SK-N-SH (cell line): ENCODE measurements at regions not wholly inside any gene's neighbourhood (a gene's known extent, or its start where the extent isn't known, plus 50 kb on each side); places are given as distances from the start of the nearest gene placed in this dataset.

Experiments
- CTCF ChIA-PET: fragments of 300-600, 350-600 bp; formaldehyde crosslinking; extraction: SDS; loops from one replicate; lab custom pipeline; 2021; lab: Yijun Ruan, JAX
- POLR2A ChIA-PET: fragments of 350-600 bp; sonication (Branson Sonifier 250); formaldehyde crosslinking; extraction: SDS; loops from one replicate; lab custom pipeline; 2020; ENCODE audit warnings: antibody characterized with exemption, inconsistent platforms; lab: Yijun Ruan, JAX
- DNase-seq: peaks from one replicate; pipeline ENCODE4 v3.0.0; 2012
- H2AFZ ChIP-seq: fragments of 200-600 bp; sonication (generic); 2 replicates; pipeline ENCODE4 v1.8.1; 2016; ENCODE audit warnings: antibody characterized with exemption, mild to moderate bottlenecking, low read depth
- H3F3A ChIP-seq: fragments of 200-600 bp; sonication (generic); replicated peaks from 2 replicates; pipeline ENCODE3; 2016; ENCODE audit warnings: antibody characterized with exemption, mild to moderate bottlenecking; ENCODE audit not compliant: insufficient read depth
- H3K27ac ChIP-seq, 2 experiments: fragments of 200-500 bp in 1 of 2; fragments of 200-600 bp in 1 of 2; sonication (Bioruptor generic) in 1 of 2; sonication (generic), shearing (Covaris generic) in 1 of 2; 2 replicates each; pipeline versions ENCODE4 v1.5.1 to v1.6.1; 2014 to 2016; ENCODE audit warnings: low read depth in 2 of 2, inconsistent platforms in 1 of 2, low read length in 1 of 2, mild to moderate bottlenecking in 1 of 2, mixed read lengths in 1 of 2
- H3K27me3 ChIP-seq: fragments of 200-600 bp; sonication (generic), shearing (Covaris generic); 2 replicates; pipeline ENCODE4 v1.6.1; 2016; ENCODE audit warnings: mixed run types; ENCODE audit not compliant: insufficient read depth
- H3K36me3 ChIP-seq, 2 experiments: fragments of 200-500 bp in 1 of 2; fragments of 200-600 bp in 1 of 2; sonication (Bioruptor generic) in 1 of 2; sonication (generic) in 1 of 2; replicated peaks in 1 of 2; 2 replicates each; pipeline versions ENCODE3 to v1.5.1; 2014 to 2016; ENCODE audit warnings: low read length in 1 of 2, mild to moderate bottlenecking in 1 of 2; ENCODE audit not compliant: insufficient read depth in 2 of 2, control insufficient read depth in 1 of 2
- H3K4me1 ChIP-seq, 2 experiments: fragments of 200-500 bp in 1 of 2; fragments of 200-600 bp in 1 of 2; sonication (Bioruptor generic) in 1 of 2; sonication (generic), shearing (Covaris generic) in 1 of 2; 2 replicates each; pipeline versions ENCODE4 v1.5.1 to v1.6.1; 2014 to 2016; ENCODE audit warnings: low read depth in 1 of 2, low read length in 1 of 2, mixed run types in 1 of 2; ENCODE audit not compliant: insufficient read depth in 2 of 2, control insufficient read depth in 1 of 2
- H3K4me2 ChIP-seq: fragments of 200-600 bp; sonication (generic), shearing (Covaris generic); 2 replicates; pipeline ENCODE4 v1.6.1; 2017; ENCODE audit warnings: mixed run types
- H3K4me3 ChIP-seq, 2 experiments: fragments of 200-500 bp in 1 of 2; fragments of 200-600 bp in 1 of 2; sonication (Bioruptor generic) in 1 of 2; sonication (generic), shearing (Covaris generic) in 1 of 2; 2 replicates each; pipeline versions ENCODE4 v1.5.1 to v1.8.1; 2014 to 2016; ENCODE audit warnings: low read depth in 2 of 2, inconsistent platforms in 1 of 2, low read length in 1 of 2, mild to moderate bottlenecking in 1 of 2, mixed read lengths in 1 of 2, moderate library complexity in 1 of 2
- H3K79me2 ChIP-seq: fragments of 200-600 bp; sonication (generic); 2 replicates; pipeline ENCODE4 v1.8.1; 2017; ENCODE audit warnings: mild to moderate bottlenecking; ENCODE audit not compliant: insufficient read depth
- H3K9ac ChIP-seq: fragments of 200-600 bp; sonication (generic); 2 replicates; pipeline ENCODE4 v1.6.1; 2017; ENCODE audit warnings: mixed run types
- H3K9me2 ChIP-seq: fragments of 200-600 bp; sonication (generic); 2 replicates; pipeline ENCODE4 v1.6.1; 2017; ENCODE audit warnings: mixed run types
- H3K9me3 ChIP-seq: fragments of 200-600 bp; sonication (generic); 2 replicates; pipeline ENCODE4 v1.6.1; 2017; ENCODE audit warnings: mixed run types, mild to moderate bottlenecking, moderate library complexity
- H4K20me1 ChIP-seq: fragments of 200-600 bp; sonication (generic); 2 replicates; pipeline ENCODE4 v1.6.1; 2017; ENCODE audit warnings: mild to moderate bottlenecking, mixed run types; ENCODE audit not compliant: insufficient read depth
- ELF1 ChIP-seq: IDR thresholded peaks from 2 replicates; pipeline ENCODE4 v1.4.0; 2012
- EP300 ChIP-seq, 2 experiments: IDR thresholded peaks; 2 replicates each; pipeline versions ENCODE4 v1.4.0 to v1.6.1; 2012; ENCODE audit warnings: borderline replicate concordance in 1 of 2, low read depth in 1 of 2, low read length in 1 of 2
- EZH2phosphoT487 ChIP-seq: fragments of 200-600 bp; sonication (generic); IDR thresholded peaks from 2 replicates; pipeline ENCODE4 v1.6.1; 2017; ENCODE audit warnings: low read depth, mixed run types, mild to moderate bottlenecking, antibody characterized with exemption, moderate library complexity, borderline replicate concordance
- FOSL2 ChIP-seq: IDR thresholded peaks from 2 replicates; pipeline ENCODE4 v1.4.0; 2012; ENCODE audit warnings: low read depth, mild to moderate bottlenecking, moderate library complexity, borderline replicate concordance
- GABPA ChIP-seq: IDR thresholded peaks from 2 replicates; pipeline ENCODE4 v1.4.0; 2012; ENCODE audit warnings: low read depth, mild to moderate bottlenecking
- JUND ChIP-seq: IDR thresholded peaks from 2 replicates; pipeline ENCODE4 v1.4.0; 2012
- MXI1 ChIP-seq: IDR thresholded peaks from 2 replicates; pipeline ENCODE4 v1.6.1; 2012; ENCODE audit warnings: mild to moderate bottlenecking, low read depth, low read length, improper control_type of control experiment
- NFIC ChIP-seq: IDR thresholded peaks from 2 replicates; pipeline ENCODE4 v1.4.0; 2012; ENCODE audit warnings: borderline replicate concordance
- POLR2AphosphoS5 ChIP-seq: IDR thresholded peaks from 2 replicates; pipeline ENCODE4 v1.6.1; 2012; ENCODE audit warnings: low read depth, low read length
- RFX5 ChIP-seq: IDR thresholded peaks from 2 replicates; pipeline ENCODE4 v1.6.1; 2012; ENCODE audit warnings: mild to moderate bottlenecking, improper control_type of control experiment, low read length
- SIN3A ChIP-seq: IDR thresholded peaks from 2 replicates; pipeline ENCODE4 v1.6.1; 2012; ENCODE audit warnings: low read depth, mild to moderate bottlenecking, low read length, moderate library complexity, borderline replicate concordance
- SMC3 ChIP-seq: IDR thresholded peaks from 2 replicates; pipeline ENCODE4 v1.6.1; 2012; ENCODE audit warnings: low read depth, low read length, improper control_type of control experiment
- TEAD4 ChIP-seq: IDR thresholded peaks from 2 replicates; pipeline ENCODE4 v1.4.0; 2012; ENCODE audit warnings: mild to moderate bottlenecking, borderline replicate concordance; ENCODE audit not compliant: insufficient read depth
- YY1 ChIP-seq: IDR thresholded peaks from 2 replicates; pipeline ENCODE4 v1.4.0; 2012; ENCODE audit warnings: low read depth, mild to moderate bottlenecking
- ZBTB33 ChIP-seq: IDR thresholded peaks from 2 replicates; pipeline ENCODE4 v1.4.0; 2012; ENCODE audit warnings: low read depth, borderline replicate concordance
- WGBS: methylation state at CpG from one replicate; pipeline ENCODE4 v1.1.6; 2017; ENCODE audit warnings: low lambda C conversion rate; 5-methylcytosine and 5-hydroxymethylcytosine counted together
- TF ChIP-seq, protein P1 (sequence below): fragments of 150-350 bp; IDR thresholded peaks from 2 replicates; pipeline ENCODE4 v1.6.1; 2016; ENCODE audit warnings: mild to moderate bottlenecking, low read depth, low read length
- TF ChIP-seq, protein P2 (sequence below): IDR thresholded peaks from 2 replicates; pipeline ENCODE4 v1.4.0; 2012; ENCODE audit warnings: low read depth, borderline replicate concordance

GRCh38 chr1:21384620-21385019 lies 55.3 kb upstream of the NBPF3 start:
- no peaks in the 10 kb centered on the region for H3K27me3 ChIP-seq
- H4K20me1 ChIP-seq: no peaks in the 10 kb centered on the region
- H2AFZ ChIP-seq: no peak overlapping the region
- H3K79me2 ChIP-seq: no peaks in the 10 kb centered on the region
- no peaks in the 10 kb centered on the region for H3K36me3 ChIP-seq
- POLR2A ChIA-PET: no interaction called here
- H3K4me1 ChIP-seq: peaks cover 0 to 2% of the 10 kb centered on the region in 2 experiments; a peak in 1 of 4 replicates
- H3K4me3 ChIP-seq: no peak overlapping the region
- no peak overlapping the region for H3K4me2 ChIP-seq
- TF ChIP-seq ELF1 (no peak), JUND (no peak), EZH2phosphoT487 (no peak), GABPA (no peak), YY1 (no peak), SIN3A (no peak), EP300 (IDR thresholded peaks at IDR 0.05; ENCODE audit: borderline replicate concordance in 1 of 2, low read depth in 1 of 2, low read length in 1 of 2) (no peak), FOSL2 (no peak), POLR2AphosphoS5 (no peak), RFX5 (no peak), MXI1 (no peak), NFIC (no peak), ZBTB33 (no peak), SMC3 (no peak), TEAD4 (no peak)
- TF ChIP-seq, protein P1, sequence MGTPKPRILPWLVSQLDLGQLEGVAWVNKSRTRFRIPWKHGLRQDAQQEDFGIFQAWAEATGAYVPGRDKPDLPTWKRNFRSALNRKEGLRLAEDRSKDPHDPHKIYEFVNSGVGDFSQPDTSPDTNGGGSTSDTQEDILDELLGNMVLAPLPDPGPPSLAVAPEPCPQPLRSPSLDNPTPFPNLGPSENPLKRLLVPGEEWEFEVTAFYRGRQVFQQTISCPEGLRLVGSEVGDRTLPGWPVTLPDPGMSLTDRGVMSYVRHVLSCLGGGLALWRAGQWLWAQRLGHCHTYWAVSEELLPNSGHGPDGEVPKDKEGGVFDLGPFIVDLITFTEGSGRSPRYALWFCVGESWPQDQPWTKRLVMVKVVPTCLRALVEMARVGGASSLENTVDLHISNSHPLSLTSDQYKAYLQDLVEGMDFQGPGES: no peak
- TF ChIP-seq, protein P2, sequence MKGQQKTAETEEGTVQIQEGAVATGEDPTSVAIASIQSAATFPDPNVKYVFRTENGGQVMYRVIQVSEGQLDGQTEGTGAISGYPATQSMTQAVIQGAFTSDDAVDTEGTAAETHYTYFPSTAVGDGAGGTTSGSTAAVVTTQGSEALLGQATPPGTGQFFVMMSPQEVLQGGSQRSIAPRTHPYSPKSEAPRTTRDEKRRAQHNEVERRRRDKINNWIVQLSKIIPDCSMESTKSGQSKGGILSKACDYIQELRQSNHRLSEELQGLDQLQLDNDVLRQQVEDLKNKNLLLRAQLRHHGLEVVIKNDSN: no peak
- TF ChIP-seq, all 33 proteins: peak for 0
- CTCF ChIA-PET: interaction anchor here (1.1 to 3.3 kb wide), 3 partner anchors 15 to 275 kb away, joined by 3 to 17 read pairs (median 5); partner anchors contain the start of gene ALPL
- Histone ChIP-seq H3K9me3 (no peaks in the 10 kb centered on the region), H3K9me2 (no peaks in the 10 kb centered on the region), H3K27ac (no peak overlapping the region), H3F3A (no peaks in the 10 kb centered on the region), H3K9ac (no peak overlapping the region)
- WGBS: 90% methylated on average over 6 of the region's 6 CpGs
- DNase-seq: no peak
